ENCODE measurements at regions not wholly inside any gene's neighbourhood (a gene's known extent, or its start where the extent isn't known, plus 50 kb on each side); places are given as distances from the start of the nearest gene placed in this dataset.

DNA sequence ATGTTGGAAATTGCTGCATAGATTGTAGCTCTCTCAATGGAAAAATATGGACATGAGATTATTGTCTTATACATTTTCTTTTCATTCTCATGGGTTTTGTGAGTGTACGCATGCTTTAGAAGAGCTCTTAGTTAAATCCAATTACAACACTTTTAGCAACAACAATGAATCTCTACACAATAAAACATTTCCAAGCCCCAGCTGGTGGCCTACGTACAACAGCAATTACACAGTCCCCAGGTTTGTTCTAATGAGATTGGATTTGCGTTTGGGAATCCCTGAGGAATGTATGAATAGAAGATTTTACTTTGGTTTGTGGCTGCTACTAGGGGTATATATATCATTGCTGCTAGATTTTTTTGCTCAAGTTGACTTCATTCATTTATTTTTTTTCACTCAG is 98.6 kb downstream of the FHDC1 start:
- TF ChIP-seq, protein P1, sequence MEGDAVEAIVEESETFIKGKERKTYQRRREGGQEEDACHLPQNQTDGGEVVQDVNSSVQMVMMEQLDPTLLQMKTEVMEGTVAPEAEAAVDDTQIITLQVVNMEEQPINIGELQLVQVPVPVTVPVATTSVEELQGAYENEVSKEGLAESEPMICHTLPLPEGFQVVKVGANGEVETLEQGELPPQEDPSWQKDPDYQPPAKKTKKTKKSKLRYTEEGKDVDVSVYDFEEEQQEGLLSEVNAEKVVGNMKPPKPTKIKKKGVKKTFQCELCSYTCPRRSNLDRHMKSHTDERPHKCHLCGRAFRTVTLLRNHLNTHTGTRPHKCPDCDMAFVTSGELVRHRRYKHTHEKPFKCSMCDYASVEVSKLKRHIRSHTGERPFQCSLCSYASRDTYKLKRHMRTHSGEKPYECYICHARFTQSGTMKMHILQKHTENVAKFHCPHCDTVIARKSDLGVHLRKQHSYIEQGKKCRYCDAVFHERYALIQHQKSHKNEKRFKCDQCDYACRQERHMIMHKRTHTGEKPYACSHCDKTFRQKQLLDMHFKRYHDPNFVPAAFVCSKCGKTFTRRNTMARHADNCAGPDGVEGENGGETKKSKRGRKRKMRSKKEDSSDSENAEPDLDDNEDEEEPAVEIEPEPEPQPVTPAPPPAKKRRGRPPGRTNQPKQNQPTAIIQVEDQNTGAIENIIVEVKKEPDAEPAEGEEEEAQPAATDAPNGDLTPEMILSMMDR (IDR thresholded peaks at IDR 0.05 in 4 of 5, conservative IDR thresholded peaks at IDR 0.05 in 1 of 5): no peak
- no peak for TF ChIP-seq POLR2A (IDR thresholded peaks at IDR 0.05)

All from gastrocnemius medialis (tissue), 4 donors.